GM18505 (cell line): ENCODE measurements at regions not wholly inside any gene's neighbourhood (a gene's known extent, or its start where the extent isn't known, plus 50 kb on each side); places are given as distances from the start of the nearest gene placed in this dataset.

Experiments used
- ATAC-seq: cut with Tn5 transposase; IDR thresholded peaks from one replicate; pipeline ENCODE4 v1.9.1; 2021; ENCODE audit not compliant: unreplicated experiment
- POLR2A ChIP-seq: IDR thresholded peaks from 4 replicates; pipeline ENCODE4 v1.6.1; 2011; ENCODE audit warnings: borderline replicate concordance; ENCODE audit not compliant: insufficient read depth, insufficient read length; ENCODE audit errors: extremely low read depth

GRCh38 chr3:70805061-70805889 is 492.8 kb upstream of the MDFIC2 start:
- no peak for ATAC-seq
- no peak for TF ChIP-seq POLR2A

GRCh38 chr3:70803891-70804290 is 491.5 kb upstream of the MDFIC2 start:
- TF ChIP-seq POLR2A, result no peak
- ATAC-seq, result no peak

- ATAC-seq, result no peak
- TF ChIP-seq POLR2A, result no peak
These were observed 490.9 kb upstream of the MDFIC2 start for GRCh38 chr3:70803319-70803718.

- no peak for ATAC-seq
- no peak for TF ChIP-seq POLR2A
These were observed 488.5 kb upstream of the MDFIC2 start for GRCh38 chr3:70800951-70801350.

DNA sequence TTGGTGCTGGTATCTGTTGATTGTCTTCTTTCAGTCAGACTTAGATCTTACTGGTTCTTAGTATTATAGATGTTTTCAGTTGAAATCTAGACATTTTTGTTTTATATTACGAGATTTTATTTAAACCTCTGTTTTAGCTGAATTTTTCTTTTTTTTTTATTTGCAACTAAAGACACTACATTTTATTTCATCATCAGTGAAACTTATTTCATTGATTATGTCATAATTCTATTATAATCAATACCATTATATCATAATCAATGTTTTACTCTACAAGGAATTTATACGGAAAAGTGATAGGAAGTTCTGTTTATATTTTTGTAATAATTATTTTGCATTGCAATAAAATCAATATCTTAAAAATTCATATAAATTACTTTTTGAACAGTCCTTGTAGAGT is 477.4 kb upstream of the MDFIC2 start:
- ATAC-seq, result no peak
- no peak for TF ChIP-seq POLR2A

GRCh38 chr3:70780790-70781189 is 468.4 kb upstream of the MDFIC2 start:
- ATAC-seq, result no peak
- no peak for TF ChIP-seq POLR2A

- ATAC-seq, result no peak
- no peak for TF ChIP-seq POLR2A
These were observed 466.9 kb upstream of the MDFIC2 start for GRCh38 chr3:70779296-70779695.

DNA sequence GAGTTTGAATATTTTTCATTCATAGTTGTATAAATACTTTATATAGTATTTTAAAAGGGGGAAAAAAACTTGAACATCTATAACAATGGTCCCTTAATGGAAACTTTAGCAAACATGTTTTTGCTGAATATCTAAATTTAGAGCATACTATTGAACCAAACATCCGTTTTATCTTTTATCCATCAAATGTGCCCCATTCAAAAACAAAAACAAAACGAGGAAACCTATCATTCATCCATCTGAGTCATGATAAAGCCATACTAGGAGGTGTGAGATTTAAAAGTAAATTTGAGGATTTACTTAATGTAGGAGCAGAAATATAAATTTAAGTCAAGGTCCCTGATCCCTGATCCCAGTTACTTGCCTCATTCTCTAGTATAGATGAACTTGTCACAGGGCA is 463.6 kb upstream of the MDFIC2 start:
- ATAC-seq, result no peak
- no peak for TF ChIP-seq POLR2A

GRCh38 chr3:70775257-70775656 is 462.8 kb upstream of the MDFIC2 start:
- ATAC-seq, result no peak
- no peak for TF ChIP-seq POLR2A

DNA sequence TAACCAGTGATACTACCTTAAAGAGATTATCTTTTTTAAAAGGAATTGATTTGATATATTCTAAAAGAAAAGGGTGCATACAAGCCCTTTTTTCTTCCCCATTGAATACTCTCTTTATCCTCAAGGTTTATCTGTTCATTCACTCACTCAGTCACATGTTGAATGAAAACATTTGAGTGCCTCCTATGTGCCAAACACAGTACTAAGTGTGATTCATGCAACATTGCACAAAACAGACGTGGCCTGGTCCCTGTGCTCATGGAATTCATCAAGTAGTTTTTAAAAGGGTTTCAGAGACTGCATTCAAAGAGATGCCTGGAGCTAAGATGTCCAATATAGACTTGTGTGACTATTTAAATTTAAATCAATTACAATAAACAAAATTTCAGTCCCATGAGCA is 462.2 kb upstream of the MDFIC2 start:
- TF ChIP-seq POLR2A, result no peak
- no peak for ATAC-seq

DNA sequence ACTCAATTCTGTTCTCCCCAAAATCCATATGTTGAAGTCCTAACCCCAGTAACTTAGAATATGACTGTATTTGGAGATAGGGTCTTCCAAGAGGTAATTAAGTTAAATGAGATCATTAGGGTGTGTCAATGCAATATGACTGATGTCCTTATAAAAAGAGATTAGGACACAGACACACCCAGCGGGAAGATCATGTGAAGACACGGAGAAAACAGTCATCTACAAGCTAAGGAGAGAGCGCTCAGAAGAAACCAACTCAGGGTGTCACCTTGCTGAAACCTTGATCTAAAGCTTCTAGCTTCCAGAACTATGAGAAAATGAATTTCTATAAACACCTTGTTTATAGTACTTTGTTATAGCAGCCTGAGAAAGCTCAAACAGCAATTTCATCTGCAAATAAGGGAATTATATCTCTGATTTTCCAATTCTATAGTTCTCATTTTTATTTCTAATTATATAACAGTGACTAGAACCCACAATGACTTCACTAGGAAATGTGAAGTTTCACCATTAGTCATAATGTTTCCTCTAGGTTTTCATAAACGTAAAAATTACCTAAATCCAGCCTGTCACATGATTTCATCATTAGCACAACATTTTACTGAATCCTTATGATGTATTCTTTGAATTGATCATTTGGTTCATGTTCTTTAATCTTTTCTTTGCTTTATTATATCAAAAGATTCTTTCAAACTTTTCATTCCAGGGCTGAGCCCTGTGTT is 459.1 kb upstream of the MDFIC2 start:
- ATAC-seq, result peak; percentile 76

DNA sequence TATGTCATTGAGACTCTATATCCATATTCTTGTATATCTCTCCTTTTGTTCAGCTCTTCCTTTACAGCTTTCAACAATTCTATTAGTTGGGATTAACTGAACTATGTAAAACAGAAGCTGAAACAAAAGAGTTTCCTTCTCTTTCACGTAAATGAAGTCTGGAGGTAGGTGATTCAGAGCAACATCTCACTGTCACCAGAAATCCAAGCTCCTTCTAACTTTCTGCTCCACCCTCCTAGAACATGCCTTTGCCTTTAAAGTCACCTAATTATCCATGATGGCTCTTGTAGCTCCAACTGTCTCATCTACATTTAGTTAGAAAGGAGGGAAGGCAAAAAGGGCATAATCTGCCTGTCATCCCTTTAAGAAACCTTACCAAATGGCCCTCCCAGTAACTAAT is 458.2 kb upstream of the MDFIC2 start:
- no peak for ATAC-seq
- no peak for TF ChIP-seq POLR2A

More for the DNA sequence above, 459.1 kb upstream of the MDFIC2 start:
- no peak for TF ChIP-seq POLR2A

GRCh38 chr3:70766301-70766700 is 453.9 kb upstream of the MDFIC2 start:
- no peak for TF ChIP-seq POLR2A
- no peak for ATAC-seq

DNA sequence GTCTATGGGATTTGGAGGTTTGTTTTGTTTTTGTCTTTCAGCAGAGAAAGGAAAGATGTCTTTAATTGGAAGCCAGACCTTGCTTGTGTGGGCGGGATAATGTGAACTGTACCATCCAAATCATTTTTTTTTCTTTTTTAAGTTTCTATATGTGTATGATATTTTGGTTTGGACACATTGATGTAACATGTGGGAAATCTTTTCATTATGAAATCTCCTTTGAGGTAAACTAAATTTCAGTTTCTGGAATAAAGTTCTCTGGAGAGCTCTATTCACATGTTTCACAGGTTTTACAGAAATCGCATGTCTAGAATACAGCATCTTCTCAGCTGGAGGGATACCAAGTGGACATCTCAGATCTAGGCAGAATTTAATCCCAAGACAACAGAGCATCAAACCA is 451.5 kb upstream of the MDFIC2 start:
- ATAC-seq, result no peak
- no peak for TF ChIP-seq POLR2A

DNA sequence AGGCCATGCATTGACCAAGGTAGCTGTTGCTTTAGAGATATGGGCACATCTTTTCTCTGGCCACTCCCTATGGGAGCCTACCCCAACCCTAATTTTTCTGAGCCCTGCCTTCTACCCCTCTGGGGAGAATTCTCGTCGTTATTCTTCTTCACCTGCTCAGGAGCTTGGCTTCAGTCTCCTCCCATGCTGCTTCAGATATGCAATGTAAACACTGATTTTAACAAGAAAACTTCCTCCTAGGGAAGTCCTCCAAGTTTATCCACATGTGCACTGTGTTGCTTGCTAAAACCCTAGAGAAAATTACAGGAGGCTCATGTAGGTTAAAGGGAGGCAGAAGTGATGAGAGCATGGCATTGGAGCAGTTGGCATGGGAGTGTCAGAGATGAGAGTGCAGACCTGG is 445.2 kb upstream of the MDFIC2 start:
- TF ChIP-seq POLR2A, result no peak
- no peak for ATAC-seq

GRCh38 chr3:70755526-70755925 is 443.1 kb upstream of the MDFIC2 start:
- no peak for ATAC-seq
- TF ChIP-seq POLR2A, result no peak
